ACHN (cell line): ENCODE measurements at regions not wholly inside any gene's neighbourhood (a gene's known extent, or its start where the extent isn't known, plus 50 kb on each side); places are given as distances from the start of the nearest gene placed in this dataset.

Experiments used
- DNase-seq: peaks from one replicate; pipeline ENCODE4 v3.0.0-alpha.2; 2015
- in situ Hi-C: cut with HindIII; loops from 2 replicates; pipeline ENCODE4 v1.10.0; 2017; ENCODE audit warnings: low sequenced_read_pairs, low pct_ligation_motif_present, low pct_unique_long_range_greater_than_20kb

DNA sequence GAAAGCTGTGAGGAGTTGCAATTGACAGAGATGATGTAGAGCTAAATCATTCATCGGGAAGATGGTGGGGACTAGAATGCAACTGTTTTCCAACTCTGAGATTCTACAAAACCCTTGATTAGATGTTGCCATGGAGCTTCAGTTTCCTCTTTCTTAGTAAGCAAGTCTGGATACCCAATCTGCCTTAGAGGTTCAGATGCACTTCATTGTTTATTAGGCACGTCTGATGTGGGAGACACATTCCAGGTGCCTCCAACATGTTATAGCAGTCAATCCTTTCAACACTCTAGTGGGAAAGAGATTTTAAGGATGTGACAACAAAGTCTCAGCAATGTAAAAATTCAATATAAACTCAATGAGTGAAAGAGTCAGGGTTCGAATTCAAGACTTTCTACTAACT is 291.3 kb upstream of the PHYHIPL start:
- in situ Hi-C loops, result no loop called here
- no peak for DNase-seq

DNA sequence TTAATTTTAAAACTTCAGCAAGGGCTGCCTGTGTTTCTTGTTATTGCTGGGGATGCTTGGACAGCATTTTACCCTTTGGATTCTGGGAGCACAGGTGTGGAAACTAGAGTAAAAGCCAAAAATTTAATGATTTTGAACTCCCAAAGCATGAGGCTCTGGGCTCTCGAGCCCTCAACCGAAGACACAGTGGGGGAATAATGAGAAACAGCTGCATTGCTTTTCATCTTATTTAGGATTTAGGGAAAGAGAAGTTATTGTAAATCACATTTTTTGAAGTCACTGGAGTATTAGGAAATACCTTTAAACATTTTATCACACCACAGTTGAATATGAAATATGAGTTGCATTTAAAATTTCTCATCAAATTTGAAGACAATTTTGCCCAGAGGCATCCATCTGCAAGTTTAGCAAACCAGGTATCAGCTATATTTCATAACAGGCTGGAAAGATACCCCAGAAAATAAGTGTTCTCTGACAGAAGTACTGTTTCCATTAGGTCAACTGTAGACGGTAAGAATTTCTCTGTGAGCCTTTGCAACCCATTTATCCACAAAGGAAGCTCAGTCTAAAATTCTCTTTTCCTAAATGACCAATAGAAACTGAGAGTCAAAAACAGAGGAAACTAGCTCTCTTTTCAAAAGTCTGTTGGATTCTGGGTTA is 290.6 kb upstream of the PHYHIPL start:
- no peak for DNase-seq
- in situ Hi-C loops, result no loop called here

DNA sequence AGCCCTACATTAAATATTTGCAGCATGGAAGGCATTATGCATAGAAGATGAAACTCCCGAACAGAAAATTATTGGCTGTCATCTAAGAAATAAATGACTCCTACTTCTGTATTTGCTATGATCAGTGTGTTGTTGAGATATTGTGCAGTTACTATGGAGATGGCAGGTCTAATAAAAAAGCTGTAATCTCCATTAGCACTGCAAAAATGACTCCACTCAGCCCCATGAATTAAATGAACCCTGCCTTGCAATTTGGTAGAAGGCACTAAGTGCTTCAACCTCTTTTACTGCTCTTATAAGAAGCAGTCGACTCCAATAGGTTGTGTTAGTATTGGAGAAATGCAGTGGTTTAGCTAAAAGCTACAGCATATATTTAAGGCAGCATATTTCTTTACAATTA is 290.0 kb upstream of the PHYHIPL start:
- in situ Hi-C loops, result no loop called here
- DNase-seq, result no peak

DNA sequence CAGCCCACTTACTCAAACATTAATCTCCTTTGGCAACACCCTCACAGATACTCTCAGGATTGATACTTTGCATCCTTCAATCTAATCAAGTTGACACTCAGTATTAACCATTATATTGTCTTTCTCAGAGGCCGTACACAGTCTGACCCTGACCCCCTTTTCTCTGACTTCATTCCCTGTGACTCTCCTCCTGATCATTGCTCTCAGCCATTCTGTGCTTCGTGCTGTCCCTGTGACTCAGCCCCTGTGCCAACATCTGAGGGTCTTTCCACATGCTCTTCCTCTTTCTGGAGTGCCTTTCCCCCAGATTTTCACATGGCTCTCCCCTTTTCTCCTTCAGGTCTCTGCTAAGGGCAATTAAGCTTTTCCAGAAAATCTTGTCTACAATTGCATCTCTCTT is 289.0 kb upstream of the PHYHIPL start:
- DNase-seq, result no peak
- in situ Hi-C loops, result no loop called here

DNA sequence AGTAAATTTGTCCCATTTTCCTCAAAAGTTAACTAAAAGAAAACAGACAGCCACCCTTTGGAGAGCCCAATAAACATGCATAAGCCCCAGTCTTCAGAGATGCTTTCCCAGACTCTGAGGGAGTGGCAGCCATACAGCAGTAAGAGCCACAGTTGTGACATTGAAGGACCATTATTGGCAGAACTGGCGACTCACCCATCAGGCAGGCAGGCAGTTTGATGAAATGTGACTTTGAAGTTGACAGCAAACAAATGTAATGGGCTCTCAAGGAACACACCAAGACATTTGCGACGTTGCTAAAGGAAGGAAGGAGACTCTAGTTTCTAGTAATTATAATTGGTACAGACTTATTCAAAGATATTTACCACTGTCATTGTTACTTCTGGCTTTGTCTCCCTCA is 287.5 kb upstream of the PHYHIPL start:
- DNase-seq, result no peak
- in situ Hi-C loops, result no loop called here

DNA sequence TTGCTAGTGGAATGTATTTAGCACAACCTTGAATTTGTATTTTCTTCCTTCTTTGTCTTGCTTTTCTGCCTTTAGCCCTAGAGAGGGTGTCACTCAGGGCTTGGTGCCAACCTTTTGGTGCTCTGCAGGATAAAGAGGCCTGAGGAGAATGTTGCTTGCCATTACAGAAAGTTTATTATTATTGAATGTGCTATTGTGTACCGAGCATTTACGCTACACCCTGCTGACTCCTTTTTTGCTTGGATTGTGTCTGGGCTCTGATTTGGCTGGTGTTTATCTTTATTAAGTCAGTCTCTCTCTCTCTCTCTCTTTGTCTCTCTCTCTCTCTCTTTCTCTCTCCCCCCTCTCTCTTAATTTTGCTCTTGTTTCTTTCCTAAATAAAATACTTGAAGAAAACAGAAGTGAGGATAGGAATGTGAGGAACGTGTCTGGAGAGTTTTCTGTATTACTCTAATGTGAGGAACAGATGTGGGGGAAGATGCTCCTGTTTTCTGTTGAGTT is 284.4 kb upstream of the PHYHIPL start:
- DNase-seq, result no peak
- in situ Hi-C loops, result no loop called here

DNA sequence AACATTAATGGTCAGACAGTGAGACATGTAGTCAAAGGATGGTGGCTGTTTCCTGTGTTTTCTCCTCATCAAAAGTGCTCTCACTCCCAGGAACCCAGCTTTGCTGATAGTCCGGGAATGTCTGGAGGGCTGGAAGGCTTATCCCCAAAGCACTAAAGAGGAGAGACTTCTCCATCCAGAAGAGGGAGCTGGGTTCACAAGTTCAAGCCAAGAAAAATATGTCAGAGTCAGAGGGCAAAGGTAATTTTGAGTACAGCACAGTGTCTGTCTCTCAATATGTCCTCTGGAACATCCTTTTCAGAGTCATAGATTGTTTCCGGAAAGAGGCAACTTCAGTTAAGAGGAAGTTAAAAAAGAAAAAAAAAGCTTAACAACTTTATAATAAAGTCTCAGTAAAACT is 281.5 kb upstream of the PHYHIPL start:
- in situ Hi-C loops, result no loop called here
- DNase-seq, result no peak

DNA sequence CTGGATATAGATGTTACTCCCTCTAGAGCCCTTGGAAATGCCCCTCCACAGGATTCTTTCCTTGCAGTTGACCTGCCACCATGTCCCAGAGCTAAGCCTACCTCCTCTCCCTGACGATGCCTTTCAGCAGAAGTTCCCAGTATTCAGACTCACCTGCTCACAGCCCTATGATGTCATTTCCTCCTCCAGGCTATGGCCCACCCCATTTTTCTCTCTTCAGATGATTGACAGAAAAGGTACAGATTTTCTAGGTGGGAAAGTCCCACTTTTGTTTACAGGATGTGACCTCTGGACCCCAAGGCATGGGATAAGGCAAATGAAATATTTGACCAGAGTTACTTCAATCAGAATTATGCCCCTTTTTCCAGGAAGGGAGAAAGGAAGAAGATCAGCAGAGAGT is 280.2 kb upstream of the PHYHIPL start:
- in situ Hi-C loops, result no loop called here
- no peak for DNase-seq

DNA sequence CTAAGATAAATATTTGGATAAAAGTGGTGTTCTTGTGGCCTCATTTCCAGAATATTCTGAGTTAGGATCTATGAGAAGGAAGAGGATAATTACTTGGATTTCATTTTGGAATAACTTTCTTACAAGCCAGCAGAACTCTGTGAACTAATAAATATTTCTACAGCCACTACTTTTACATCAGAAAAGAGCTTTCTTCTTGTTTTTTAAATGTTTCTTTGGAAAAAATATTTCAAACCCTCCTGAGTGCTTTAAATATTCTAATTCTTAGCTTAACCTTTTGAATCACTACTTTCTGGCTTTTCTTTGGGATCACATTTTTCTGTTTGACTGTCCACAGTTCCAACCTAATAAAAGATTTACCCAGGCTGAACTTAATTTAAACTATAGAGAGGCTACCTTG is 279.2 kb upstream of the PHYHIPL start:
- in situ Hi-C loops, result no loop called here
- no peak for DNase-seq

DNA sequence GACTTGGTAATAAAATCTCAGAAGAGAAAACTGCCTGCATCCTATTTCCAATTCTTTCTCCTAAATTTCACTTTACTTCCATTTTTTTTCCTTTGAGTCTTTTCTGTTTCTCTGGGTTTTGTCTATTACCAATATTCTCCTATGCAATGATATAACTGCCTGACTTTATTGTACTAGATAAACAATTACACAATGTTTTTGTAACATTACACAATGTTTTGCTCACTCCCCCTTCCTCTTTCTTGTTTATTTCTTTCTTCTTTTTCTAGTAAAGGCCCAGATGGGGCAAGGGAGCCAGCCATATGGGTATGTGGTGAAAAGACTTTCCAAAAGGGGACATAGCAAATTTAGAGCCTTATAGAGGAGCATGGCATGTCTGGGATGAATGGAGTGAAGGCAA is 278.7 kb upstream of the PHYHIPL start:
- in situ Hi-C loops, result no loop called here

DNA sequence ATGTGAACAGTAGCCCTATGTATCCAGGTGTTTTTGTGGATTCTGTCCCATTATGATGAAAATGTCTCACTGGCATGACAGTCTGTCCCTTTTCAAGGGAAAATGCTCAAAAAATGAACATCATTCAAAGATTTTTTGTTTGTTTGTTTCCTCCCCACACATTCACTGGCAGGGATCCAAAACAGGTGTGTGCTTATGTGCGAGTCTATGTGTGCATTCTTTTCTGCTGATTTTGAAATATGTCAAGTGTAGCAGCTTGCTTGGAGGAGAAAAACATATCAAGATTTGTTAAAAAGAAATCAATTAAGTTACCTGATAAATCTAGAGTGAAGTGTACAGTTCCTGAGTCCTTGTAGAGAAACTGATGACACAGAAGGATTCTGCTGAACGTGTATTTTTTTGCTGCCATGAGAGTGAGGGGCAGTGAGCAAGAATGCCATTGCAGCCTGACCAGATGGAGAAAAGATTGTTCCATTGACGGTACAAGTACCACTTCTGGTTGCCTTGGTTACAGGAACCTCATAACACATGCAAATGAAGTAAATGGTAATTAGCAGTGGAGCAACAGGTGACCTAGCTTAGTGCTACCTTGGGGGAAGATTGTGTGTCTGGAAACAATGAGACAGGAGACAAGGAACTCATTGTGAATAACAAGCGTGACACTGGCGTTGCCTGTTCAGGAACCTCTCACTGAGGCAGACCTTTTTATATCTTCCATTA is 277.4 kb upstream of the PHYHIPL start:
- in situ Hi-C loops, result no loop called here
- no peak for DNase-seq

More for the DNA sequence above, 278.7 kb upstream of the PHYHIPL start:
- no peak for DNase-seq

DNA sequence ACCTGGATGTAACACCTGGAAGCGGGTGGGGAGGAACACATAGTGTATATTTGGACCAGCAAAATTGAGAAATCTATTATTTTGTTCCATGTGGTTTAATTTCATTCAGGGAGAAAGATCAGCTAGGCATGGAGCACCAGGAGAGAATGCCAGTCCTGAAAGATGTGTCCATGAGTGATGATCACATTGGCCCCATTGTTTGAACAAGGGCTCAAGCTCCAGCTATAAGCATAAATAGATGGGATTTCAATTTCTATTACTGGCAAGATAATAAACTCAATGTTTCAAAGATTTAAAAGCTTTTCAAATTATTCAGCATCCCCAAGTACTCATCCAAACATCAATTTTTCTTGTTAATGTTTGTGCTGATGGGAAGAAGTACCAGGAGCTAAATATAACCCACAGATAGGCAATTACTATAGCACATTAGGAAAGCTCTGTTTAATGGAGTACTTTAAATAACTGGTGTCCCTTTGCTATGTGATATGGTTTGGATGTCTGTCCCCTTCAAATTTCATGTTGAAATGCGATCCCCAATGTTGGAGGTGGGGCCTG is 275.3 kb upstream of the PHYHIPL start:
- in situ Hi-C loops, result no loop called here
- DNase-seq, result no peak

DNA sequence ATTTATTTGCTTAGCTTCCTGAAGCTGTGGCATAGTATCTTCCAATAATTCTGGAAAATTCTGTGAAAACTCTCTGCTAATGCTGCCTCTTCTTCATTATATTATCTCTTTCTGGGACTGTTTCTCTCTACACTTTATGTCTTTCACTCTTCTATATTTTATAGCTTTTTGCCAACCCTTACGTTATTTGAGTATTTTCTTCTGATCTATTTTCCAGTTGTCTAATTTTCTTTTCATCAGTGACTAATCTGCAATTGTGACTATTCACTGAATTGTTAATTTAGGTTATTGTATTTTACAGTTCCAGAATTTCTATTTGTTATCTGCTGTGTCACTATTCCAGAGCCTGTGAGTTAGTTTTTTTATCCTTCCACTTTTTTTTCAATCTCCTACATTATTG is 273.4 kb upstream of the PHYHIPL start:
- DNase-seq, result no peak
- in situ Hi-C loops, result no loop called here

DNA sequence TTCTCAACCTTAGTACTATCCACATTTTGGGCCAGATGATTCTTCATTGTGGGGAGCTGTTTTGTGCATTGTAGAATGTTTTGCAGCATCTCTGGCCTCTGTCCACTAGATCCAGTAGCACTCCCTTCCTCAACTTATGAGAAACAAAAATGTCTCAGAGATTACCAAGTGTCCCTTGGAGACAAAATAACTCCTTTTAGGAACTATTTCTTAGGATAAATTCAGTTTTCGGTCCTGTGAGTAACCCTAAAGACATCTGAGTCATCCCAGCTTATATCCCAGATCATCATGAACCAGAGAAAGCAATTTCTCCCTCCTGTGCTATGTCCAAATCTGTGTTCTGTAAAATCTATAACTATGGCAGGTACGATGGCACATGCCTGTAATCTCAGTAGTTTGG is 266.6 kb upstream of the PHYHIPL start:
- no peak for DNase-seq
- in situ Hi-C loops, result no loop called here

DNA sequence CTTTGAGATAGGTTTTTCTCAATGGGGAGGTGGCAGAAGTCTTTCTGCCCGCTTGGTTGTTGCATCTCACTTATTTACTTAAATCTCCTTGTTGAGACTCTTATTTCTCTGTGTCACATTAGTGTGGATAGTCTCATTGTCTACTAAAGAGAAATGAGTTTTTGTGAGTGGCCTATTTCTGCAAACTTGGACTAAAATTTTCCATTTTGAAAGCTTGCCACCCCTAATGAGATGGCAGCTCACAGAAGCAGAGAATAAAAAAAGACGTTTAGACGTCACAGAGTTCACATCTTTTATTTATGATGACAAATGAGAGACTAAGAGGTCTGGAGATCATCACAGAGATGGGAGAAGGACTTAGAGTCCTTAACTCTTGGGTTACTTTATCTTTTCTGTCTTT is 262.7 kb upstream of the PHYHIPL start:
- in situ Hi-C loops, result no loop called here

DNA sequence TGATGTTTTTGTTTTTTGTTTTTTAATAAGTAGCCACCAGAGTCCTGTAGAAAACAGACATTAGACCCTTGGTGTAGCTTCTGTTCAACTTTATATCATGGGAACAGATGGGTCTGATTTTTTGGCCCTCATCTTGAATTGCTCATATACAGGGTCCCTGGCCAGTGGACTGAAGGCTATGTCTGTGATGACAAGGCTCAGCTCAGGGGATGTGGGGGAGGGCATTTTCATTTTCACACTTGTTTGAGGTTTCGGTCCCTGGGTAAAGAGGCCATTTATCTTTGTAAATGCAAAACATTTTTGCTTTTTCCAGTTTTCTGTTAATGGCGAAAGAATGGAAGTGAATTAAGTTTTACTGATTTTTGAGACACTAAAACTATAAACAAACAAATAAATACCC is 257.6 kb upstream of the PHYHIPL start:
- DNase-seq, result no peak
- in situ Hi-C loops, result no loop called here

More for the DNA sequence above, 262.7 kb upstream of the PHYHIPL start:
- DNase-seq, result no peak

DNA sequence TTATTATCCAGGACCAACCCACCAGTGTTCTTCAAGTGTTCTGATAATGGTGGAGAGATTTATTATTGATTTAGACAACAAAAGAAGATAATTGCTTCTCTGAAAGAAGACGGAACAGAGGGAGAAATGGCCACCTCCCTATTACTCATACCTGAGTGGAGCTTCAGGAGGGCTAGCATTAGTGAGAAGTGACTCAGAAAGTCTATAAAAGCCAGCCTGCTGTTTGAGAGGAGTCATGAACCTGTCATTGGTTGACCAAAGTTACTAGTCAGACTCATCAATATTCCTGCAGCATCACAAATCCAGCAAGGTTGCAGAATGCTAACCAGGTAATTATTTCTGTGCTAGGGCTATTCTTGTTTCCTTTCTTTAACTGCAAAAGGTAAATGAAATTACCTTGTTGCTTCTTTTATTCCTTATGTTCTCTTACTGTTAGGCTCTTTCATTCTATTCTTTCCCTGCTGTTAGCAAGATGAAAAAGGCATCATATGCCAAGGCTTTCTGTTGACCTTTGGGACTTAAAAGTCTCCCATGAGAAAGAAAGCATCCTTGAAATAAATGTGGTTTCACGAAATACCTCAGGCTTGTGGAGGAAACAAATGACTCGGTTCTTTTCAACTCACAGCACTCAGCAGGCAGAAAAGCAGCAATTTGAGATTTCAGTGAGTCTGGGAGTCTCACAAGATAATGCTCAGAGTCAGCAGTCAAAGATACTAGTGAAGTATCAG is 256.4 kb upstream of the PHYHIPL start:
- in situ Hi-C loops, result no loop called here
- peak; percentile 91 for DNase-seq

DNA sequence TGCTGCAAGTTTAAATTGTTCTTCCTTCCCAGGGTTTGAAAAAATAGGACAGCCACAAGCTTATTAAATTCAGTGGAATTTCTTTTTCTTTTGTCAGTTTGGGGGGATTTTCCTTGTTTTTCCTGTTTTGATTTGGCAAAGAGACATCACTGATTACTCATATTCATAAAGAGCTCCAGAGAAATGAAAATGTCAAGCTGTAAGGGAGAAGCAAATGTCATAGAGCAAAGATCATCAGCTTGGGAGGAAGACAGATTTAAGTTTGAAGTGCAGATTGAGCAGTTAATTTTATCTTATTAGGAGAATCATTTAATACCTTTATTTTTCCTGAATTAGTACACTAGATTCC is 255.8 kb upstream of the PHYHIPL start:
- no peak for DNase-seq
- in situ Hi-C loops, result no loop called here

DNA sequence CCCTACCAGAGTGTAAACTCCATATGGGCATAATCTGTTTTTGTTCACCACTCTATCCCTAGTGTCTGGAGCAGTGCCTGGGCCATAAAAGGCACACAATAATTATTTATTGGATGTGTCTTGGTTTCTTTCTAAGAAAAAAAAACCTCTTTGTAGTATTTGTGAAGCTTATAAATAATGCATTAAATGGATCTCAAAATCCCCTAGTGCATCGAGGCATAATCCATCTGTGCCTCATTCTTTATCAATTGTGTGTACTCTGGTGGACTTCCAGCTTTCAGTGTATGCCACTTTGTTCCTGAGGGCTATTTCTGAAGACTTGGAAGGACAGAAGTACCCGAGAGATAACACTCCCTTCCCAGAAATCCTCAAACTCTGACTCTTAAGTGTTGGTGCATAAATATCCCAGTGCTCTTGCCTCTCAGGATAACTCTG is 255.0 kb upstream of the PHYHIPL start:
- peak; percentile 13 for DNase-seq
- in situ Hi-C loops, result no loop called here
